ENCODE measurements at regions not wholly inside any gene's neighbourhood (a gene's known extent, or its start where the extent isn't known, plus 50 kb on each side); places are given as distances from the start of the nearest gene placed in this dataset.

DNA sequence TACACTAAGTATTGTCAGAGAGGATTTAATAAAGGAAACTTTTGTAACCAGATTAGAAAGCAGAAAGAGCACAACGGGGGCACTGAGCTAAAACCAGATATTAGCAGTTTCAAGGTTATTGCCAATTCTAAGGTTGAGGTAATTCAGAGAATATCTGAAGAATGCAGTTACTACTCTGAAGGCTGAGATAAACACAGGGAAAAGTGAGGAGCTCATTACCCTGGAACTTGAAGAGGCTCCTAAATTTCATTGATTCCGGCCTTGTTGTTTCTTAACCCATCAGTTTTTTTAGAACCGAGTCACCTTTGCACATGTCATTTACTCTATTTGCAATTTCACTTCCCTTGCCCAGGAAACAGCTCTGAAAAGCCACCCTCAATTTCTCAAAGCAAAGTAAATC is 72.4 kb upstream of the BTBD3 start:
- ATAC-seq (ENCODE audit: low FRiP score) (peak; percentile 60), DNase-seq (ENCODE audit: low spot score) (no peak)
- TF ChIP-seq, protein P1, sequence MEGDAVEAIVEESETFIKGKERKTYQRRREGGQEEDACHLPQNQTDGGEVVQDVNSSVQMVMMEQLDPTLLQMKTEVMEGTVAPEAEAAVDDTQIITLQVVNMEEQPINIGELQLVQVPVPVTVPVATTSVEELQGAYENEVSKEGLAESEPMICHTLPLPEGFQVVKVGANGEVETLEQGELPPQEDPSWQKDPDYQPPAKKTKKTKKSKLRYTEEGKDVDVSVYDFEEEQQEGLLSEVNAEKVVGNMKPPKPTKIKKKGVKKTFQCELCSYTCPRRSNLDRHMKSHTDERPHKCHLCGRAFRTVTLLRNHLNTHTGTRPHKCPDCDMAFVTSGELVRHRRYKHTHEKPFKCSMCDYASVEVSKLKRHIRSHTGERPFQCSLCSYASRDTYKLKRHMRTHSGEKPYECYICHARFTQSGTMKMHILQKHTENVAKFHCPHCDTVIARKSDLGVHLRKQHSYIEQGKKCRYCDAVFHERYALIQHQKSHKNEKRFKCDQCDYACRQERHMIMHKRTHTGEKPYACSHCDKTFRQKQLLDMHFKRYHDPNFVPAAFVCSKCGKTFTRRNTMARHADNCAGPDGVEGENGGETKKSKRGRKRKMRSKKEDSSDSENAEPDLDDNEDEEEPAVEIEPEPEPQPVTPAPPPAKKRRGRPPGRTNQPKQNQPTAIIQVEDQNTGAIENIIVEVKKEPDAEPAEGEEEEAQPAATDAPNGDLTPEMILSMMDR (IDR thresholded peaks at IDR 0.05) = no peak

DNA sequence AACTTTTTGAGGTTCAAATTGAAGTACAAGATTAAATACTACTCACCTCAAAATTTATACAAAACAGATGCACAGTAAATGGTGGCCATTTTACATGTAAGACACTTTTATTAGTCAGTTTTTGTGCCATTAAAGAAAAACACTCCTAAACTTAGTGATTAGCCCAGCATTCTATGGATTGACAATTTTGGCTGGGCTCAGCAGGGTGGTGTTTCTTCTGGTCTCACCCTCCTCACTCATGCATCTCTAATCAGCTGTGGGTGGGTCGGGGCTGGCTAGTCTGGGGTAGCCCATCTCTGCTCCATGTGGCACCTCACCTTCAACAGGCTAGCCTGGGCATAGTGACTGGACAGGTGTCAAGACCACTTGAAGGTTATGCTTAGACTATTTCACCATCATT is 71.6 kb upstream of the BTBD3 start:
- ATAC-seq (ENCODE audit: low FRiP score) = no peak
- DNase-seq (ENCODE audit: low spot score) = no peak
- TF ChIP-seq, protein P1 (IDR thresholded peaks at IDR 0.05) = no peak

- no peak for DNase-seq (ENCODE audit: low spot score)
- TF ChIP-seq, protein P1 (IDR thresholded peaks at IDR 0.05) = no peak
- no peak for ATAC-seq (ENCODE audit: low FRiP score)
Measured at GRCh38 chr20:11847827-11848226, 69.9 kb upstream of the BTBD3 start.

GRCh38 chr20:11849270-11849915 is 68.3 kb upstream of the BTBD3 start:
- DNase-seq (ENCODE audit: low spot score) (no peak), ATAC-seq (ENCODE audit: low FRiP score) (no peak)
- TF ChIP-seq, protein P1 (IDR thresholded peaks at IDR 0.05) = no peak

DNA sequence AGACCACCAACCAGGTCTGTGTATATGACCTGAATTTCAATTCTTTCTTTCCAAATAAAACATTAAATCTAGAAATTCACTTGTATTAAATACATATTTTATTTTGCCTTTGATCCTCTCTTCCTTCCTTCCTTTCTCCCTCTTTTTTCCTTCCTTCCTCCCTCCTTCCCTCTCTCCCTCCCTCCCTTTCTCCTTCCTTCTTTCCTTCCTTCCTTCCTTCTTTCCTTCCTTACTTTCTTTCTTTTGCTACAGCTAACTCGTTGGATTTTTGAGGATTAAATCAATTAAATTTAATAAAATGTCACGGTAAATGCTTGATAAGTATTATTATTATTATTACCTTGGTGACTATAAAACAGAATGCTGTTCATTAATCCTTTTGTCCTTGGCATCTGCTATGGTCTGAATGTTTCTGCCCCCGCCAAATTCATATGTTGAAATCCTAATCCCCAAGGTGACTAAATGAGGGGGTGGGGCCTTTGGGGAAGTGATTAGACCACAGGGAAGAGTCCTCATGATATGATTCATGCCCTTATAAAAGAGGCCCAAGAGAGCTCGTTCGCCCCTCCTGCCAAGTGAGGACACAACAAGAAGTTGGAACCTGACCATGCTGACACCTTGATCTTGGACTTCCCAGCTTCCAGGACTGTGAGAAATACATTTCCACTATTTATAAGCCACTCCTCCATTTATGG is 67.6 kb upstream of the BTBD3 start:
- TF ChIP-seq, protein P1 (IDR thresholded peaks at IDR 0.05) = no peak
- ATAC-seq (ENCODE audit: low FRiP score) (peak; percentile 60), DNase-seq (ENCODE audit: low spot score) (no peak)

DNA sequence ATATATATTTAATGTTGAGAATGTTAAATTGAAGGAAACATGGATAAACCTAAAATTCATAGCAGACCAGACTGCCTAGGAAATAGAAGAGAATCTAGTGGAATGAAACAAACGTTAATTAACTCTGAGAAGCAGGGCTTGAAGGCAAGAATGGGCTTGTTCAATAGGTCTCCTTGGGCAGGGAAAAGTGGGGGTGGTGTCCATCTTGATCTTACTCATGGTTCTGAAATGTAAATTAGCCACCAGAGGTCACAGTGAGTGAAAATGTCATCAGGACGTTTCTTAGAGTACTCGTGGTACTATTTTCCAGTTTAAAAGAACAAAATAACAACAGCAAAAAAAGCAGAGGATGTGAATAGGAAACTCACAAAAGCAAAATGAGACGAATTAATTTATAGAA is 66.8 kb upstream of the BTBD3 start:
- DNase-seq (ENCODE audit: low spot score) (no peak), ATAC-seq (ENCODE audit: low FRiP score) (no peak)
- TF ChIP-seq, protein P1 (IDR thresholded peaks at IDR 0.05) = no peak

GRCh38 chr20:11851646-11852045 is 66.0 kb upstream of the BTBD3 start:
- ATAC-seq (ENCODE audit: low FRiP score) = no peak
- no peak for DNase-seq (ENCODE audit: low spot score)
- TF ChIP-seq, protein P1 (IDR thresholded peaks at IDR 0.05) = no peak

All from omental fat pad (tissue), 3 donors.